Ovary (tissue), 7 donors: ENCODE measurements at regions not wholly inside any gene's neighbourhood (a gene's known extent, or its start where the extent isn't known, plus 50 kb on each side); places are given as distances from the start of the nearest gene placed in this dataset.
"Not testable (repeated sequence)": the region's sequence is repeated elsewhere in the genome, so short reads cannot be mapped to it uniquely, and the experiment has no call there.

ENCODE experiments used
- DNase-seq, 5 donors: peaks; one replicate each; pipeline ENCODE4 v3.0.0-alpha.2; 2019 to 2020
- H3K27ac ChIP-seq, 2 donors: fragments of 200-600 bp; one replicate each; pipeline versions ENCODE4 v1.5.1 to v1.8.0; 2019 to 2022
- H3K27me3 ChIP-seq: fragments of 200-600 bp; one replicate; pipeline ENCODE4 v1.8.0; 2022
- H3K36me3 ChIP-seq: fragments of 200-600 bp; sonication (generic); one replicate; pipeline ENCODE4 v1.5.1; 2019
- H3K4me1 ChIP-seq: one replicate; pipeline ENCODE4 v1.8.1; 2013; ENCODE audit warnings: mild to moderate bottlenecking, moderate library complexity; ENCODE audit not compliant: insufficient read depth
- H3K4me3 ChIP-seq: fragments of 200-600 bp; sonication (generic); one replicate; pipeline ENCODE4 v1.5.1; 2017
- H3K9me3 ChIP-seq, 2 donors: fragments of 200-600 bp in 1 of 2; sonication (generic) in 1 of 2; one replicate each; pipeline versions ENCODE4 v1.5.1 to v1.8.1; 2013 to 2019; ENCODE audit warnings: mild to moderate bottlenecking in 1 of 2, moderate library complexity in 1 of 2
- EP300 ChIP-seq: sonication (generic); formaldehyde crosslinking; IDR thresholded peaks from one replicate; pipeline ENCODE4 v1.6.1; 2017; ENCODE audit warnings: antibody characterized with exemption
- POLR2A ChIP-seq: fragments of 450-650 bp; IDR thresholded peaks from one replicate; pipeline ENCODE4 v1.6.1; 2017; ENCODE audit warnings: antibody characterized with exemption, mild to moderate bottlenecking, moderate library complexity
- WGBS, 3 donors: extraction: QIAGEN DNeasy Blood & Tissue Kit in 1 of 3; methylation state at CpG; one replicate each; pipeline versions ENCODE4 v1.1.5 to v1.1.7; 2013 to 2017; 5-methylcytosine and 5-hydroxymethylcytosine counted together
- intact Hi-C, 4 donors: fragments of 100-400 bp; cut with DNase I; formaldehyde crosslinking; loops; one replicate each; pipeline versions ENCODE4 v1.11.0 to v1.15.1; 2022 to 2023
- TF ChIP-seq, protein P1 (sequence below), 3 donors: fragments of 450-650 bp in 2 of 3; fragments of 200-600 bp in 1 of 3; IDR thresholded peaks; one replicate each; pipeline versions ENCODE4 v1.5.1 to v1.8.0; 2016 to 2022; ENCODE audit warnings: antibody characterized with exemption in 3 of 3, mild to moderate bottlenecking in 1 of 3
- donor health status: DM: no; HTN: no; CAD: no; lungs with moderate emphysema.
- donor health status: DM: no; HTN: no; CAD: no.
- donor health status: Bipolar disorder and iron deficiency.
- donor health status: DM: no; HTN: no; CAD: no.
- donor health status: DM: yes; HTN: yes; CAD: no.

GRCh38 chr6:141988327-141988726 is 144.4 kb upstream of the GJE1 start:
- WGBS, 3 donors = 80 to 92% (median 91%) methylated on average over 2 of the region's 2 CpGs
- intact Hi-C loops = no loop called here

GRCh38 chr6:141986457-141986856 is 146.3 kb upstream of the GJE1 start:
- no peaks in the 10 kb centered on the region for H3K4me1 ChIP-seq
- H3K9me3 ChIP-seq = no peaks in the 10 kb centered on the region
- H3K36me3 ChIP-seq = no peaks in the 10 kb centered on the region
- H3K4me3 ChIP-seq = no peak overlapping the region
- intact Hi-C loops = no loop called here
- no peak overlapping the region for H3K27ac ChIP-seq
- no peak for DNase-seq
- 82 to 89% (median 88%) methylated on average over 4 of the region's 4 CpGs for WGBS, 3 donors
- H3K27me3 ChIP-seq = no peaks in the 10 kb centered on the region
- no peak for TF ChIP-seq EP300
- TF ChIP-seq, protein P1, sequence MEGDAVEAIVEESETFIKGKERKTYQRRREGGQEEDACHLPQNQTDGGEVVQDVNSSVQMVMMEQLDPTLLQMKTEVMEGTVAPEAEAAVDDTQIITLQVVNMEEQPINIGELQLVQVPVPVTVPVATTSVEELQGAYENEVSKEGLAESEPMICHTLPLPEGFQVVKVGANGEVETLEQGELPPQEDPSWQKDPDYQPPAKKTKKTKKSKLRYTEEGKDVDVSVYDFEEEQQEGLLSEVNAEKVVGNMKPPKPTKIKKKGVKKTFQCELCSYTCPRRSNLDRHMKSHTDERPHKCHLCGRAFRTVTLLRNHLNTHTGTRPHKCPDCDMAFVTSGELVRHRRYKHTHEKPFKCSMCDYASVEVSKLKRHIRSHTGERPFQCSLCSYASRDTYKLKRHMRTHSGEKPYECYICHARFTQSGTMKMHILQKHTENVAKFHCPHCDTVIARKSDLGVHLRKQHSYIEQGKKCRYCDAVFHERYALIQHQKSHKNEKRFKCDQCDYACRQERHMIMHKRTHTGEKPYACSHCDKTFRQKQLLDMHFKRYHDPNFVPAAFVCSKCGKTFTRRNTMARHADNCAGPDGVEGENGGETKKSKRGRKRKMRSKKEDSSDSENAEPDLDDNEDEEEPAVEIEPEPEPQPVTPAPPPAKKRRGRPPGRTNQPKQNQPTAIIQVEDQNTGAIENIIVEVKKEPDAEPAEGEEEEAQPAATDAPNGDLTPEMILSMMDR (IDR thresholded peaks at IDR 0.05) = no peak
- no peak for TF ChIP-seq POLR2A

More at GRCh38 chr6:141988327-141988726, 144.4 kb upstream of the GJE1 start:
- Histone ChIP-seq H3K9me3 (no peaks in the 10 kb centered on the region), H3K36me3 (no peaks in the 10 kb centered on the region), H3K4me1 (no peaks in the 10 kb centered on the region), H3K4me3 (no peak overlapping the region), H3K27me3 (no peaks in the 10 kb centered on the region), H3K27ac (no peak overlapping the region)
- no peak for DNase-seq
- TF ChIP-seq, protein P1 (IDR thresholded peaks at IDR 0.05) = no peak

GRCh38 chr6:141981190-141981589 is 151.5 kb upstream of the GJE1 start:
- Histone ChIP-seq H3K4me1 (no peaks in the 10 kb centered on the region), H3K4me3 (no peak overlapping the region), H3K36me3 (no peaks in the 10 kb centered on the region), H3K27me3 (no peaks in the 10 kb centered on the region), H3K27ac (no peak overlapping the region), H3K9me3 (no peaks in the 10 kb centered on the region)
- TF ChIP-seq EP300 (no peak), POLR2A (no peak)
- TF ChIP-seq, protein P1 (IDR thresholded peaks at IDR 0.05) = no peak
- no peak for DNase-seq
- intact Hi-C loops = no loop called here

DNA sequence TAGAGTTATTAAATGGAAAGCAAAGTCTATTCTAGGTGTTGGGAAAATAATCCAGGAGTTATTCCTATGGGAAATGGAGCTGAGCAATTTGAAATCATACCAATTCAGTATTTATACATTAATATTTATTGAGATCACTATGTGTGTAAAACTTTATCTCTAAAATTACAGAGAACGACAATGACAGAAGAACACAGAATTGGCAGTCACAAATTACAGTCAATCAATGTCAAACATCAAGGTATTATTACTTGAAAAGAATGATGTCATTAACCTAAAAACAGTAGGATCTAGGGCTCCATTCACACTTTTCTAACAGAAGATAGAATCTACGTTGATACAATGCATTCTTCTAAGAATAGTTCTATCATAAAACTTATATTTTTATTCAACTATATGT is 154.9 kb upstream of the GJE1 start:
- Histone ChIP-seq H3K27me3 (no peaks in the 10 kb centered on the region), H3K9me3 (no peaks in the 10 kb centered on the region), H3K4me3 (no peak overlapping the region), H3K36me3 (no peaks in the 10 kb centered on the region), H3K4me1 (no peaks in the 10 kb centered on the region), H3K27ac (no peak overlapping the region)
- TF ChIP-seq POLR2A (no peak), EP300 (no peak)
- TF ChIP-seq, protein P1 (IDR thresholded peaks at IDR 0.05) = no peak
- intact Hi-C loops = no loop called here
- WGBS, 3 donors = 88 to 92% (median 90%) methylated on average over 2 of the region's 2 CpGs
- no peak for DNase-seq

DNA sequence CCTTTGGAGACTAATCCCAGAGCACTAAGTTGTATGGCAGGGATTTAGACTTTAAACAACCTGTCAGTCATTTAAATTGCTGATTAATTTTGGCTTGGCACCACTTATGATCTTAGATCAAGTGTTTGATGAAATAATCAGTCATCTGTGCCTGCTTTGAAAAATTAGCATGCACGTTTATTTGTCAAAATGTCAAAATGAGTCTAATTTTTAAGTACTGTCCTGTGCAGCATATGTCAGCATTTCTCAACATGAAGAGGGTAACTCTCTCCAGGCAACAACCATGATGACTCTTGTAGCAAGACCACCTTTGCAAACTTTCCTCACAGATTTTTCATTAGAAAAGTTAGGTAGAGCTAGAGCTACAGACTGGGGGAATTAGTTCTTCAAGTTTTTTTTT is 155.7 kb upstream of the GJE1 start:
- no peaks in the 10 kb centered on the region for H3K27me3 ChIP-seq
- WGBS, 3 donors = 66 to 76% (median 74%) methylated on average over 1 of the region's 1 CpG
- TF ChIP-seq, protein P1 (IDR thresholded peaks at IDR 0.05) = no peak
- TF ChIP-seq EP300 = no peak
- H3K9me3 ChIP-seq = no peaks in the 10 kb centered on the region
- no peak overlapping the region for H3K27ac ChIP-seq
- H3K4me3 ChIP-seq = no peak overlapping the region
- intact Hi-C loops = no loop called here
- DNase-seq = no peak
- H3K4me1 ChIP-seq = no peaks in the 10 kb centered on the region
- no peaks in the 10 kb centered on the region for H3K36me3 ChIP-seq

- H3K9me3 ChIP-seq, H3K27me3 ChIP-seq, H3K27ac ChIP-seq, intact Hi-C loops, DNase-seq, H3K4me3 ChIP-seq, H3K4me1 ChIP-seq, H3K36me3 ChIP-seq: not testable (repeated sequence)
- WGBS, 3 donors = 80 to 89% (median 86%) methylated on average over 14 to 19 of the region's 19 CpGs
Observed at GRCh38 chr6:141969768-141970415, 162.8 kb upstream of the GJE1 start.
